Vagina (tissue), 2 donors: ENCODE measurements at regions not wholly inside any gene's neighbourhood (a gene's known extent, or its start where the extent isn't known, plus 50 kb on each side); places are given as distances from the start of the nearest gene placed in this dataset.
"Not testable (repeated sequence)": the region's sequence is repeated elsewhere in the genome, so short reads cannot be mapped to it uniquely, and the experiment has no call there.

Experiments
- DNase-seq, 2 donors: peaks; one replicate each; pipeline ENCODE4 v3.0.0-alpha.2; 2017; ENCODE audit errors: extremely low spot score in 2 of 2
- H3K27ac ChIP-seq: fragments of 200-600 bp; sonication (generic); one replicate; pipeline ENCODE4 v1.5.1; 2019
- H3K27me3 ChIP-seq: fragments of 200-600 bp; sonication (generic); one replicate; pipeline ENCODE4 v1.5.1; 2019
- H3K36me3 ChIP-seq, 2 donors: fragments of 200-600 bp; sonication (generic); one replicate each; pipeline ENCODE4 v1.5.1; 2017 to 2019
- H3K4me1 ChIP-seq: fragments of 200-600 bp; sonication (generic); one replicate; pipeline ENCODE4 v1.5.1; 2019
- H3K4me3 ChIP-seq, 2 donors: fragments of 200-600 bp; sonication (generic); 1 replicate in 1 of 2; 2 replicates in 1 of 2; pipeline ENCODE4 v1.5.1; 2016 to 2019
- H3K9me3 ChIP-seq: fragments of 200-600 bp; sonication (generic); one replicate; pipeline ENCODE4 v1.5.1; 2019
- CTCF ChIP-seq, 3 experiments: fragments of 450-650 bp in 2 of 3; fragments of 200-600 bp in 1 of 3; sonication (generic) in 1 of 3; IDR thresholded peaks; one replicate each; pipeline ENCODE4 v1.5.1; 2017 to 2019; ENCODE audit warnings: antibody characterized with exemption in 3 of 3, mild to moderate bottlenecking in 2 of 3, moderate library complexity in 2 of 3
- POLR2A ChIP-seq, 2 donors: fragments of 450-650 bp; IDR thresholded peaks; one replicate each; pipeline ENCODE4 v1.6.1; 2017; ENCODE audit warnings: antibody characterized with exemption in 2 of 2, mild to moderate bottlenecking in 2 of 2, moderate library complexity in 2 of 2
- POLR2AphosphoS5 ChIP-seq, 2 donors: sonication (generic); formaldehyde crosslinking; IDR thresholded peaks; one replicate each; pipeline ENCODE4 v1.9.0; 2017; ENCODE audit warnings: antibody characterized with exemption in 2 of 2, mild to moderate bottlenecking in 2 of 2, low read depth in 1 of 2; ENCODE audit not compliant: insufficient read depth in 1 of 2
- intact Hi-C: fragments of 100-400 bp; cut with DNase I; formaldehyde crosslinking; loops from one replicate; pipeline ENCODE4 v1.15.1; 2023

- H3K27ac ChIP-seq, result no peak overlapping the region
- no peak overlapping the region for H3K4me3 ChIP-seq
- TF ChIP-seq POLR2AphosphoS5 (IDR thresholded peaks at IDR 0.05; ENCODE audit: insufficient read depth in 1 of 2, low read depth in 1 of 2) (no peak), POLR2A (IDR thresholded peaks at IDR 0.05) (no peak), CTCF (IDR thresholded peaks at IDR 0.05) (no peak)
- no peak for DNase-seq
- intact Hi-C loops, result no loop called here
- H3K36me3 ChIP-seq, result no peaks in the 10 kb centered on the region
- H3K27me3 ChIP-seq, result no peaks in the 10 kb centered on the region
- H3K9me3 ChIP-seq, result no peaks in the 10 kb centered on the region
- H3K4me1 ChIP-seq, result no peaks in the 10 kb centered on the region
Measured at GRCh38 chr3:10644189-10644588, 138.8 kb upstream of the ATP2B2 start.

GRCh38 chr3:10645800-10646199 lies 140.4 kb upstream of the ATP2B2 start:
- Histone ChIP-seq H3K4me3 (no peak overlapping the region), H3K36me3 (no peaks in the 10 kb centered on the region), H3K27me3 (no peaks in the 10 kb centered on the region), H3K9me3 (no peaks in the 10 kb centered on the region), H3K4me1 (no peaks in the 10 kb centered on the region), H3K27ac (no peak overlapping the region)
- DNase-seq, result no peak
- intact Hi-C loops, result no loop called here
- no peak for TF ChIP-seq POLR2AphosphoS5 (IDR thresholded peaks at IDR 0.05; ENCODE audit: insufficient read depth in 1 of 2, low read depth in 1 of 2)
- no peak for TF ChIP-seq POLR2A (IDR thresholded peaks at IDR 0.05)
- TF ChIP-seq CTCF (IDR thresholded peaks at IDR 0.05), result no peak

GRCh38 chr3:10646531-10647335 lies 141.3 kb upstream of the ATP2B2 start:
- no peaks in the 10 kb centered on the region for H3K9me3 ChIP-seq
- no peak for DNase-seq
- no peaks in the 10 kb centered on the region for H3K27me3 ChIP-seq
- TF ChIP-seq CTCF (IDR thresholded peaks at IDR 0.05), result no peak
- TF ChIP-seq POLR2A (IDR thresholded peaks at IDR 0.05), result no peak
- TF ChIP-seq POLR2AphosphoS5 (IDR thresholded peaks at IDR 0.05; ENCODE audit: insufficient read depth in 1 of 2, low read depth in 1 of 2), result no peak
- H3K4me1 ChIP-seq, result no peaks in the 10 kb centered on the region
- intact Hi-C loops, result no loop called here
- no peak overlapping the region for H3K4me3 ChIP-seq
- no peak overlapping the region for H3K27ac ChIP-seq
- no peaks in the 10 kb centered on the region for H3K36me3 ChIP-seq

- no peak overlapping the region for H3K27ac ChIP-seq
- intact Hi-C loops, result no loop called here
- H3K9me3 ChIP-seq, result no peaks in the 10 kb centered on the region
- no peak for DNase-seq
- no peaks in the 10 kb centered on the region for H3K36me3 ChIP-seq
- no peak overlapping the region for H3K4me3 ChIP-seq
- no peaks in the 10 kb centered on the region for H3K27me3 ChIP-seq
- no peaks in the 10 kb centered on the region for H3K4me1 ChIP-seq
- TF ChIP-seq POLR2AphosphoS5 (IDR thresholded peaks at IDR 0.05; ENCODE audit: insufficient read depth in 1 of 2, low read depth in 1 of 2), result no peak
- TF ChIP-seq POLR2A (IDR thresholded peaks at IDR 0.05), result no peak
- no peak for TF ChIP-seq CTCF (IDR thresholded peaks at IDR 0.05)
Measured at GRCh38 chr3:10647376-10647775, 142.0 kb upstream of the ATP2B2 start.

- intact Hi-C loops, result no loop called here
- no peak overlapping the region for H3K4me3 ChIP-seq
- no peaks in the 10 kb centered on the region for H3K27me3 ChIP-seq
- no peak overlapping the region for H3K27ac ChIP-seq
- H3K9me3 ChIP-seq, result no peaks in the 10 kb centered on the region
- H3K36me3 ChIP-seq, result no peaks in the 10 kb centered on the region
- DNase-seq, result no peak
- no peak for TF ChIP-seq CTCF (IDR thresholded peaks at IDR 0.05)
- TF ChIP-seq POLR2AphosphoS5 (IDR thresholded peaks at IDR 0.05; ENCODE audit: insufficient read depth in 1 of 2, low read depth in 1 of 2), result no peak
- TF ChIP-seq POLR2A (IDR thresholded peaks at IDR 0.05), result no peak
- H3K4me1 ChIP-seq, result no peaks in the 10 kb centered on the region
Measured at GRCh38 chr3:10648181-10648580, 142.8 kb upstream of the ATP2B2 start.

GRCh38 chr3:10649463-10649862 lies 144.1 kb upstream of the ATP2B2 start:
- H3K4me3 ChIP-seq, H3K4me1 ChIP-seq, H3K27ac ChIP-seq, DNase-seq, intact Hi-C loops, H3K9me3 ChIP-seq, H3K36me3 ChIP-seq, H3K27me3 ChIP-seq: not testable (repeated sequence)
